HG02623 (cell line): ENCODE measurements at regions not wholly inside any gene's neighbourhood (a gene's known extent, or its start where the extent isn't known, plus 50 kb on each side); places are given as distances from the start of the nearest gene placed in this dataset.
"Not testable (repeated sequence)": the region's sequence is repeated elsewhere in the genome, so short reads cannot be mapped to it uniquely, and the experiment has no call there.

Experiments
- ATAC-seq: cut with Tn5 transposase; IDR thresholded peaks from one replicate; pipeline ENCODE4 v1.9.1; 2021; ENCODE audit warnings: moderate library complexity; ENCODE audit not compliant: unreplicated experiment

GRCh38 chr12:124373701-124374100 lies 78.8 kb downstream of the RFLNA start:
- not testable (repeated sequence) for ATAC-seq

- no peak for ATAC-seq
Measured at GRCh38 chr12:124372831-124373230, 77.9 kb downstream of the RFLNA start.

DNA sequence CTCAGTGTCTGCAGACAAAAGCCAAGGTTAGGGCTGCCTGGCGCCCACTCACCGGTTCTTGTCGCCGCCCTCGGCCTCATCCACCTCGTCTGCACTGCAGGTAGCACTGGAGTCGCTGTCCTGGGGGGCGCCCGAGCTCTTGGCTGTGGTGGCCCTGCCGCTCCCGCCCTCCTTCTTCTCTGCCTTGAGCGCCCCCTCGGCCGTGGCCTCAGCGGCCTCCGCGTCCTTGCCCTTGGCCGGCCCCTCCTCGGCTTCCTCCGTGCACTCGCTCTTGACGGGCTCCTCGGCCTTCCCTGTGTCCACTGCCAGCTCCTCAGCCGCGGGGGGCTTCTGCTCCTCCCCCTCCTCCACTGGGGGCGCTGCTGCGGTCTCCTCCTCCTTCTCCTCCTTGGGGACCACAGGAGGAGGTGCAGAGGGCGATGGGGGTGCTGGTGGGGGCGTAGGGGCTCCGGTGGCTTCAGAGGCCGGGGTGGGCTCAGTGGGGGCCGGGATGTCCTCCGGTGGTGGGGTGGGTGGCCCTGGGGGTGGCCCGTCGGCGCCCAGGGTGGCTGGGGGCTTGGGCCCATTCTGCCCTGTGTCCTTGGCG lies 77.2 kb downstream of the RFLNA start:
- no peak for ATAC-seq

DNA sequence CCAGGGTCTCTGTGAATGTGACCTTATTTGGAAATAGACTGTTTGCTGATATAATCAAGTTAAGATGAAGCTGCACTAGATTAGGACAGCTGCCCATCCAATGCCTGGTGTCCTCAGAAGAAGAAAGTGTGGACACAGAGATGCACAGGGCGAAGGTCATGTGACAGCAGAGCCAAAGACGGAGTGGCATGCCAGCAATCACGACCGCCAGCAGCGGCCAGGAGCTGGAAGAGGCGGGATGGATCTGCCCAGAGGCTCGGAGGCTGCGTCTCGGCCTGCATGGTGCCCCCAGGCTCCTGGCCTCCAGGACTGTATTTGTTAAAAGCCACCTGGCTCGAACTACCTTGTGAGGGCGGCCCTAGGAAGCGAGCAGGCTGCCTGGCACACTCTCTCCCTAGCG lies 76.5 kb downstream of the RFLNA start:
- ATAC-seq, result no peak

- ATAC-seq, result no peak
Measured at GRCh38 chr12:124370851-124371250, 76.0 kb downstream of the RFLNA start.

DNA sequence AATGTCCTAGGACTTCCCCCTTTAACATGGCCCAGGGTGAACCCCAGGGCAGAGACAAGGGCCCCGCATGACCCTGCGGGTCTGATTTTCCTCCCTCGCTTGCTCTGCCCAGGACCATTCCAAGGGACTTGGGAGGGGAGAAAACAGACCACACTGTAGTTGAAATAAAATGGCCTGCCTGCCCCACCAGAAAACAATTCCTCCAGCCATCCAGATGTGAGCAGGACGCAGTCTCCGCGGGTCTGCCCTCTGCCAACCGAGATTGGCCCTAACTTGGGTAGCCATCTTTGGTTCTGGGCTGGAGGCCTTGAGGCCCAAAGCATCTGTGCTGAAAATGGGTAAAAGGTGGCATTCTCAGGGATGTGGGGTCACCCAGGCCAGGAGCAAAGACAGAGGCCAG lies 75.5 kb downstream of the RFLNA start:
- no peak for ATAC-seq

DNA sequence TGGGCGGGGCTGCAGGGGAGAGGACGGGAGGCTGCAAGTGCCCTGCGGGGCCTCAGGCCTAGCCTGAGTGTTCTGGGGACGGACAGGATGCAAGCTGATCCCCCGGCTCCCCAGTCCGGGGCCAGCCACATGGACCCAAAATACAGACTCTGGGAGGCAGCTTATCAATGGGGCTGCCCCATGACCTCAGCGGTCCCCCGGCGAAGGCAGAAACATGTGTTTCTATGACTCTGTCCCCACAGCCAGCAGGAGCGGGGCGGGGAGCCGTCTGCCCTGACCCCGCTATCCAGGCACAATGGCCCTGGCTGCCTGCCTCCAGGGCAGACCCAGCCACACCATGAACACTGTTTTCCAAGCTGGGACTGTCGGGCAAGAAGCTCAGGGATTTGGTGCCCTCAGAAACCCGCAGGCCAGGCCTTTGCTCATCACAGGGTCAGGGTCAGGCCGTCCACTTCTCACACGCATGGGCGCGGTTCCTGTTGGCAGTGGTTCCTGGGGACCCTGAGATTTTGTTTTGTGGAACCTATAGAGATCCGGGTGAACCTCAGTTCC lies 75.0 kb downstream of the RFLNA start:
- ATAC-seq, result no peak

DNA sequence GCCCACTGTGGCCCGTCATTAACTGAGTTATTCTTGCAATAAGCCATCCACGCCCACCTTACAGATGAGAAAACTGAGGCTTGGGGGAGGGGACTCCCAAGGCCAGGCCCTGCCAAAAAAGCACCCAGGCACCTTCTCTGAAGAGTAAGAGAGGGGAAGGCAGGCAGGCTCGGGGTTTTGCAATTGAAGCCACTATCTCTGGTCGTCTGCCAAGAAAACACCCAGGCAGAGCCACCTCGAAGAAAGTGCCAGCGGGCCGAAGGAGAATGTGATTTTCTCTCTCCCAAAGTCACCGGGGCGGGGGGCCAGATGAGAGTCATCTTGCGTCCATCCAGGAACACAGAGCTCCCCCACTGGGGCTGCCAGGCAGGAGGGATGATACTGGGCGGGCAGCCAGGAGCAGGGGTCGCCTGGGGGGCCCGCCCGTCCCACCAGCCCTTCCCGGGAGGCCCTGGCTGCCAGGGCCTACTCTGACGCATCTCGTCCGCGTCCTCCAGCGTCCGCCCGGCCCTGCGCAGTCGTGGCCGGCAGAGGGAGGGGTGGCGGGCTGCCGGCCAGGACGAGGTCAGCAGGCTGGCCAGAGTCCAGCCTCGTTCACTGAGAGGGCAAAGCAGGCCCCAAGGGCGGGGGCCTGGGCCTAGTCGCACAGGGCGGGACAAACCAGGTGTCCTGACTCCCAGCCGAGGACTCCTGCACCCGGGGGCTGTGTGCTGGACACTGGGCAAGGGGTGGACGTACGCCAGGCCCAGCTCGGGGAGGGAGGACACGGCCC lies 74.3 kb downstream of the RFLNA start:
- no peak for ATAC-seq

DNA sequence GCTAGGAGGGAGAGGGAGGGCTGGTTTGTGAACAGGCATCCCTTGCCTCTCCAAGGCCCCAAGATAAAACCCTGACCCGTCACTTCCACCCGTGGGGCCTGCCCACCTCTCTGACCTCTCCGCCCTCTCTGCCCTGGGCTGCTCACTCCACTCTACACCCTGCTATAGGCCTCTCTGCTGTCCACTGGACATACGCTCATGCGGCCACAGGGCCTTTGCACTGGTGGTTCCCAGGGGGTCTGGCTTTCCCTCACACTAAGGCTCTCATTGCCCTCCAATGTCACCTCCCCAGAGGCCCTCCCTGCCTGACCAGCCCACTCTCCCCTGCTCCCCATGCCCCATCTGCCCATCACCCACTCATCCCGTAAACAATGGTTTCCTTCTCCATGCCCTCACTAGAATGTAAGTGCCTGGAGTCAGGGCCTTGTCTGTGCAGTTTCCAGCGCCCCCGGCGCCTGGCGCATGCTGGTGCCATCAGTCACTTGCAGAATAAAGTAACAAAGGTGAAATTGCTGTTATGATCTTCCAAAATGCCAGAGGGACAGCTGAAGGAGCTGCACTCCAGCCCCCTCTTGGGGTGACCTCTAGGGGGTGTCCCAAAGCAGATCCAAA lies 73.6 kb downstream of the RFLNA start:
- ATAC-seq, result no peak

DNA sequence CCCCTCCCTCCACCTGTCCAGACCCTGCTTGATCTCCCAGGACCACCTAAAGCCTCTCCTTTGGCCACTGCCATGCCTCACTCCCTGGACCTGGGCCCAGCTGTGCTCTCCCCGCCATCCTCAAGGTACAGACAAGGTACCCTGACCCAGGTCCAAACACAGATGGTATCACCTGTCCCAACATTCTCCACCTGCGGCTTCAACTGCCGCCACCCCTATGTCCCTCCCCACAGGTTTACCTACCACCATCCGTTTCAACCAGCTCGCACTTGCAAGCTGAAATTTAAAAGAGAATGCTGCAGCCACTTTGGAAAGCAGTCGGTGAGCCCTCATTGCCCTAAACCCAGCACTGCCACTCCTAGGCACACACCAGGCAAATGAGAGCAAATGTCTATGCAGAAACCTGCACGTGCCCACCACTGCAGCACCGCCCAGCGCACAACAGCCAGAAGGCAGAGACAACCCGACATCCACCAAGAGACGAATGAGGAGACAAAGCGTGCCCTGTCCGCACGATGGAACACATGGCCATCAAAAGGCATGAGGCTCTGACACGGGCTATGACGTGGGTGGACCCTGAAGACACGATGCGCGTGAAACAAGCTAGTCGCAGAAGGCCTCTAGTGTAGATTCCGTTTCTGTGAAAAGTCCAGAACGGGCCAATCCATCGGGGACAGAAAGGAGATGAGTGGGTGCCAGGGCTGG lies 71.0 kb downstream of the RFLNA start:
- ATAC-seq, result no peak
